ENCODE measurements at regions not wholly inside any gene's neighbourhood (a gene's known extent, or its start where the extent isn't known, plus 50 kb on each side); places are given as distances from the start of the nearest gene placed in this dataset.

DNA sequence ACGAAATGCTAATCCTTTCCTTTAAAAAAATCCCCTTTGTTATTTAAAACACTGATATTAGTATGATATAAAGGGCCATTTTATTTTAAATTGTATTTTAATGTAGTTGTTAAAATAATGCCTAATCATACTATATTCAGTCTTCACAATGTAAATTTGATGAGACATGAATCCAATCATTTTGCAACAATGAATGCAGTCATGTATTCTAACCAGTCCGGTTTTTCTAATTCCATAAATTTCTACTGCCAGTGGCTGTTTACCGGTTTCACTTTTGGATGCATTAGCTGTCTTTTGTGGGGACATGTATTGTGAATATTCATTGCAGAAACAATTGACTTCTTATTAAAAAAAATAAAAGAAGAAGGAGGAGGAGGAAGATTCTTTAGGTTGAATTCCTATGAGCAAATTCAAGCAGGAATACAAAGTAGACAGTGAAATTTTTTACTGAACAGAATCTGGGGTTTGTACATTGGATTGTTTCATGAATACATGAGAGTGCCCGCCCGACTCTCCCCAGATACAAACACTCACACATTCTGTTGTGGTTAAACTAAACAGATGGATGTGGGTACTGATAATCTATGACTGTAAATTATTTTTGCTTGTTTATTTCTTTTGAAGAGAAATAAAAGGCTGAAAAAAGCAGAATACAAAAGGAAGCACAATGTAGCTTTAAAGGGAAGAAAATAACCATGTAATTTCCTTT is 624.8 kb upstream of the PTBP2 start:
- TF ChIP-seq, protein P1, sequence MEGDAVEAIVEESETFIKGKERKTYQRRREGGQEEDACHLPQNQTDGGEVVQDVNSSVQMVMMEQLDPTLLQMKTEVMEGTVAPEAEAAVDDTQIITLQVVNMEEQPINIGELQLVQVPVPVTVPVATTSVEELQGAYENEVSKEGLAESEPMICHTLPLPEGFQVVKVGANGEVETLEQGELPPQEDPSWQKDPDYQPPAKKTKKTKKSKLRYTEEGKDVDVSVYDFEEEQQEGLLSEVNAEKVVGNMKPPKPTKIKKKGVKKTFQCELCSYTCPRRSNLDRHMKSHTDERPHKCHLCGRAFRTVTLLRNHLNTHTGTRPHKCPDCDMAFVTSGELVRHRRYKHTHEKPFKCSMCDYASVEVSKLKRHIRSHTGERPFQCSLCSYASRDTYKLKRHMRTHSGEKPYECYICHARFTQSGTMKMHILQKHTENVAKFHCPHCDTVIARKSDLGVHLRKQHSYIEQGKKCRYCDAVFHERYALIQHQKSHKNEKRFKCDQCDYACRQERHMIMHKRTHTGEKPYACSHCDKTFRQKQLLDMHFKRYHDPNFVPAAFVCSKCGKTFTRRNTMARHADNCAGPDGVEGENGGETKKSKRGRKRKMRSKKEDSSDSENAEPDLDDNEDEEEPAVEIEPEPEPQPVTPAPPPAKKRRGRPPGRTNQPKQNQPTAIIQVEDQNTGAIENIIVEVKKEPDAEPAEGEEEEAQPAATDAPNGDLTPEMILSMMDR (IDR thresholded peaks at IDR 0.05), result no peak
- TF ChIP-seq ZFX (IDR thresholded peaks at IDR 0.05; ENCODE audit: borderline replicate concordance), result no peak
